HG03064 (cell line): ENCODE measurements at regions not wholly inside any gene's neighbourhood (a gene's known extent, or its start where the extent isn't known, plus 50 kb on each side); places are given as distances from the start of the nearest gene placed in this dataset.

Experiments used
- ATAC-seq: cut with Tn5 transposase; IDR thresholded peaks from one replicate; pipeline ENCODE4 v1.9.1; 2021; ENCODE audit warnings: low read depth; ENCODE audit not compliant: unreplicated experiment

DNA sequence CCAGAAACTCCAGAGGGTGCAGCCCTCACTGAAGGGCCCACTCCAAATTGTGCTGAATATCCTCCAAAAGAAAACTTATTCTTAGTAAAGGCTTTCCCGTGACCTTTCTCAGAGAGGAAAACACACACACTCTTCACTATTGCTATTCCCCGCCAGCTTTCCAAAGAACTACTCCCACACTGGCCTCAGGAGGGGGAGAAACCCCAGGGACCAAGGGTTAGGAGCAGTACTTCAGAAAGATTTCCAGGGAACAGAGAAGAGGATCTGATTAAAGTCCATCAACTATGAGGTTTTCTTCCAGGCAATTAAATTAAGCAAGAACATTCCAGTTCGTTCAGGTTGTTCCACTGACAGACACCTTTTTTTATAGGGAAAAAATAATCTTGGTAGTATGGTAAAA lies 150.2 kb downstream of the TTC32 start:
- no peak for ATAC-seq

DNA sequence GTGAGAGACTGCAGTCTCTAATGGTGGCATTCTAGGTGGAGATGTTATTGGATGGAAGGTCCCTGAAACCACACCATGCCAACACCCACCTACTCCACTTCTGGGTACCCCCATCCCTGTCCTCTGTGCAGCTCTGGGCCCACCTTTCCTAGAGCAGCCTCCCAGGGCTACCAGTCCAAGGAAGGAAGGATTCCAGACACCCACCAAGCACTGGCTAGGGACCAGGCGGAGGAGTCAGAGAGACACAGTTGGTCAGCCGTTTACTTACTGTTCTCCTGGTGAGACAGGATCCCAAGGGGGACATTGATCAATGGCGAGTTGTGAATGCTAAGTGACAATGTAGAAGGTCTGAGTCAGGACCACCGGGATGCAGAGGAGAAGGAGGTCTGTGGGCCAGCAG lies 151.6 kb downstream of the TTC32 start:
- ATAC-seq = no peak

DNA sequence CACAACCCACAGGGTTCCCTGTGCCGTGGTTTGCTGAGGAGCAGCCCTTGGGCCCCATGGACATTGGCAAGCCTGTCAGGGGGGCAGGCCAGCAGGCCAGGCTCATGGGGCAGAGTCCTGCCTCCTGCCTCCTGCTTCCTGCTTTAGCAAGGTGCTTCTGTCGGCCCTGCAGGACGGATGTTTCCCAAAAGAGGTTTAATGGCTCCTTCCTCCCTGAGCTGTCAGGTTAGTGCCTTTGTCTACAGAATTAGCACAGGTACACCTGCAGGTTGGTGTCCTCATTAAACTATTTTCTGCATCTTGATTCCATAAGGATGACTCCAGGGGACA lies 152.3 kb downstream of the TTC32 start:
- no peak for ATAC-seq

DNA sequence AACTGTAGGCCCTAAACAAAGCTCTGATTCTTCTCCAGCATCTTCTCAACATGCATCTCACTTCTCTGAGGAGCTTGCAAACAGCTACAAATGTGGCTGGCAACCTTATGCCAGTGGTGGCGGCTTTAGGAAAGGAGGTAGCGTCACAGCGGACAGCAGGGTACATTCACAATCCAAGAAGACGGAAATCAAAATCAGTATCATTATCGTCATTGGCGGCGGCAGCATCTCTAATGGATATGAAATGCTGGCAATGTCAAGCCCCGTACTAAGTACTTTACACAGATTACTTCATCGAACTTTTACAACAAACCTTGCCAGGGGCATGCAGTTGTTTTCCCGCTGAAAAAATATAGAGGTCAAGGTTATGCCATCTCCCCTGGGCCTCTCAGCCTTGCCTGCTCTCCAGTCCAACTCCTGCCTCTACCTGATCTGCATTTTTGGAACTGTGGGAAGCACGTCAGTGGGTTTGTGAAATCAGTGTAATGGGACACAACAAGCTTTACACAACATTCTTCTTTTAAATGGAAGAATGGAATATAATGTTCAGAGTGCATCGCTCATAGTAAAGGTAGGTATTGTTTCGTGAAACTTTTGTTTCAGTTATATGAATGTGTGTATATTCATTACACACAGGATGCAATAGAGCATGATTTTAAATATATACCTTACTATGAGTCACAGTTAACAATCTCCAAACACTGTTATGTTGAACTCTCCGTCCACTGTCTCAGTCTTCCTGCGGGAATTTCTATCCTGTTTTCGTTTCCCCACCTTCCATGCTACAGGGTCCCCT lies 152.9 kb downstream of the TTC32 start:
- no peak for ATAC-seq

DNA sequence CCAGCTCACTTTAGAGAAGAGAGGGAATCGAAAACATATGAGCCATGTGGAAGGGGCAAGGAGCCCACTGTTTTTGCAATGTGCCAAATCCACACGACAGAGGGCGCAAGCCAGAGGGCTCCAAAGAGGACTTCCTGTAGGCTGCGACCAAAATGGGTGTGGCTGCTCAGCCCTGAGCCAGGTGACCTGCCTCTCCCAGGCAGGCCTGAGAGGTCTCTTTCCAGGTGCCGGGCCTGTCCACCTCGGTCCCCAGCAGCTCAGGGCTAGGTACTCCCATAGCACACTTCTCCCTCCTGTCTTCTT lies 153.8 kb downstream of the TTC32 start:
- ATAC-seq = no peak

DNA sequence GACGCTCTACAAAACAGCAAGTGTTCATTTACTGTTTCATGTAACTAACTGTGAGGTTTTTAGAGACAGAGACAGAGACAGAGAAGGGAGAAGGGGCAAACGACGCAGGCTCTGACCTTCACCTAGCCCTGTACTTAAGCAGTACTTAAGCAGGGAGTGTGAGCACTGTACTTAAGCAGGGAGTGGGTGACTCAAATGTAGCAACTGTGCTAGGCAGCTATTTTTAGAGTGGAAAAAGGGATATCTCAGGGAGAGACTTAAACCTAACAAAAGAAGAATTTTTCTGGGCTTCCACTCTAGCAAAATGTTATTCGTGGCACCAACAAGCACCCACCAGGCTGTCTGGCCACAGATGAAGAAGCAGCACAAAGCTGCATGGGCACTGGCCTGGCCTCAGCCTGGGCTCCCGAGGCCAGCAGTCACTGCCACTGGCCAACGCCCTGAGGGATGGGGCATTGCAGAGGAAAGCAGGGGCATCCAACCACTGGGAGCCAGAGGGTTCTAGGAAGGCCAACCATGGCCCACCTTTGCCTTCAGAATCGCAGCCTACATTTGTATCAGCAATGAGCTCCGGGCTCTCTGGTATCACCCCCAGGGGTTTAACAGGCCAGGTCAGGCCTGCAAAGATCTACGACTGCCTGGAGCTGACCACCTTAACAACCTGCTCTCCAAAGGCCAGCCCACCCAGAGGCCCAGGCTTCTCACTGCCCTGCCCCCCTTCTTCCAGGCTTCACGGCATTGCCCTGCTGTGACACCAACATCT lies 154.3 kb downstream of the TTC32 start:
- no peak for ATAC-seq

DNA sequence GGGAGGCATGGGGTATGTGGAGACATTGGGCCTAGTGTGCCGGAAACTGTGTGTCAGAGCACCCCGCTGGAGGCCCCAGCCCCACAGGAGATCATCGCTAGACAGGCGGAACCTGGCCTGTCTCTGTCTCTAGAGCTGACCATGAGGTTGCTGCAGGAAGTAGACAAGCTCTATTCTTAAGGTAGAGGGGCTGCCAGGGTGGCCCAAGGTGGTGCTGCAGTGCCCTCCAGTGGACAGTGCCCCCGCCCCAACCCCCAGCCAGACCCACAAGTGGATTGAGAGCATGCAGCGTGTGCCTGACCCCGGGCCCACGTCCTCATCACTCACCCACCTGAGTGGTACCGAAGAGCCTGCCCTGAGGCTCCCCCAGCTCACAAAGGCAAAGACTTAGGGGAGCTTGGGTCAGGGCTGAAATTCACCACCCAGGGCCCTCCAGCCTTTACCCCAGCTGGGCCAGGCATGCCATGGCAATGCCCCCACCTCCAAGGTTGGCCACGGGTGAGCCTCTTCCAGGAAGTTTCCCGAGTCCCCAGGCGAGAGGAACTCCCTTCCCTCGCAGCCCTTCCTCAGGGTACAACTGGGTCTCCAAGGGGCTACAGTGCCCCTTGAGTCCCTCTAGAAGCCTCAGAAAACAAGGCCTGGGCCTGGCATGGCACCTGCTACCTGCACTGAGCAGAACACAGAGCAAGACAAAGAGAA lies 155.0 kb downstream of the TTC32 start:
- no peak for ATAC-seq

DNA sequence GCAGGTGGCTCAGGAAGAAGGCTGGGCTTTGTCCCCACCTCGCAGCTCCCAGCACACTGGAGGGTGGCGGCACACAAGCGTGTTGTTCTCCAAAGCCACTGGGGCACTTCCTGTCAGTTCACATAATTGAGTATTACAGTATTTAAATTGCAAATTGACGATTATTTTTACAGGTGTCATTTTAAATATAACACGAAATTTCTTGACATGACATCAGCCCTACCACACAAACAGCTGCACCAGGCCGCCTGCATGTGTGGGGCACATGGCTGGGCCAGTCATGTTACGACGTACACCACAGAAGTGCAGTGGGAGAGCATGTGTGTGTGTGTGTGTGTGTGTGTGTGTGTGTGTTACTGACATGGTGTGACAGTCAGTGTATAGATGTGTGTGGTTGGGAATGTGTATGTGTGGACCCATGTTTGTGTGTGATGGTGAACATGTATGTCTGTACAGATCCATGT lies 155.6 kb downstream of the TTC32 start:
- ATAC-seq = no peak

DNA sequence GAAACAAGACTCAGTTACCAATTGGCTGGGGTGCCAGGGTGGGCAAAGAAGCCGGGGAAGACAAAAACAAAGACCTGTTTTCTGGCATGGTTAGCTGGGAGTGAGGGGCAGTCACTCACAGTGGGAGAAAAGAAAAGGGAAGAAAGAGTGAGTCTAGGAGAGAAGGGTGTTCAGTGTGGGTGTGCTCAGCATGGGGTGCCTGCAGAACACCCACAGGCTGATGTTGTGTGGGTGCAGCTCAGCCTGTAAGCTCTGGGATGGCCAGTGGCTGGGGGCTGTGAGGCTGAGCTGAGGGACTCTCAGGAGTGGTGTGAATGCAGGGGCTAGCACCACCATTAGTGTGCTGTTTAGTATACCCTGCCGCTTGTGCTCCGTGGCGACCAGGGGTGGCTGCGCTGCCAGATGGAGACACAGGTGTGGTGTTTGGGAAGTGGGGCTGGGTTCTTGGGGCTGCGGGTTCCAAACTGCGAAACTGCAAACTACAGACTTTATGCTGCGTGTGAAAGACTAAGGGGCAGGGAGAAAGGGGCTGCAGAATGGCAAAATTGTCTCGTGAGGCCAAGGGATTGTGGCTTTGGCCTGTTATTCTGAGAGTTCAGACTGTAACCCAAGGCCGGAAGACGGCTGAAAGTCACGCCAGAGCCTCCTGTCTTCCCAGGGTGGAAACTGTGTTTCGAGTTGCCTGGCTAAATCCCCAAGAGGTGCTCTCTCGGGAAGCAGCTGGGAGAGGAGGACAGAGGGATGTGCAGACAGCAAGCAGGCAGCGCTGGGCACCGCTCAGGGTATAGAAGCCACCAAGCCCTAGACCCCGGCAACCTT lies 156.3 kb downstream of the TTC32 start:
- ATAC-seq = no peak

DNA sequence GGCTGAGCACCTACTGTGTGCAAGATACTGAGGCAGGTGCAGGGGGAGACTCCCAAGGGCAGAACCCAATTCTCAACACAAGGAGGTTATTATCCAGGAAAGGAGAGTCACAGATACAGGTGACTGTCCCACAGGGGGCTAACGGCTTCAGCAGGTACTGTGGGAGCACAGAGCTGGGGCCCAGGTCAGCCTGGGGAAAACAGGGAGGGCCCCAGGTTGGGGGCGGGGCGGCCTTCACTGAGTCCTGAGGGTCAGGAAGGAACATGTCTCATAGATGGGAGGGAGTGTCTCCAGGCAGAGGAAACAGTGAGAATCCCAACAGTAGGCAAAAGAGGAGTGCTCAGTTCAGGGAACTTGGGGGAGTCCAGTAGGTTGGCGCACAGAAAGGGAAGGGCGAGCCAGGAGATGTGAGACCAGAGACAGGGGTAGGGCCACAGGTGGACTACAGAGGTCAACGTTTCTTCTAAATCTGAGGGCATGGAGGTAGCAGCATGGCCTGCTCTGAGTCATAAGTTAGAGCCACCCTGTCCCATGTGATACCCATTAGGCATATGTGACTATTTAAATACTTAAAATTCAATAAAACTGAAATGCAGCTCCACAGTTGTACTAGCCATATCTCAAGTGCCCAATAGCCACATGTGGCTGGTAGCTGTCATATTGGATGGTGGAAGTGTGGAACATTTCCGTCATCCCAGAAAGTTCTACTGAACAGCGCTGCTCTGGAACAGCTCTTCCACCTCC lies 157.2 kb downstream of the TTC32 start:
- no peak for ATAC-seq

DNA sequence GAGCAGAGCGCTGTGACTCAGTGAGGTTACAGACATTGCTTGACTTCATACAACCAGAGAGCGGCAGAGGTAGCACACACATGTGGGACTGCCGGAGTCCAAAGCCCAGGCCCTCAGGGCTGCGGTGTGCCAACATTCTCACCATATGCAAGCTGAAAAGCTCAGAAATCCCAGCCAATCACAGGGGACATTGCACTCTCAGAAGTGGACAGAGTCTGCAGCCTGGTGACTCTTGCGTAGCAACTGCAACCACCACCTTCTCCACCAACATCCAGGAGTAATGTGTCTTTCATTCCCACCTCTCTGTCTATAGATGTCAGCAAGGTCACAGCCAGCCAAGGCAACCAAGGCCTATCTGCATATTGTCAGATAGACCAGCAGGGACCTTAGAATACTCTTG lies 158.1 kb downstream of the TTC32 start:
- no peak for ATAC-seq

DNA sequence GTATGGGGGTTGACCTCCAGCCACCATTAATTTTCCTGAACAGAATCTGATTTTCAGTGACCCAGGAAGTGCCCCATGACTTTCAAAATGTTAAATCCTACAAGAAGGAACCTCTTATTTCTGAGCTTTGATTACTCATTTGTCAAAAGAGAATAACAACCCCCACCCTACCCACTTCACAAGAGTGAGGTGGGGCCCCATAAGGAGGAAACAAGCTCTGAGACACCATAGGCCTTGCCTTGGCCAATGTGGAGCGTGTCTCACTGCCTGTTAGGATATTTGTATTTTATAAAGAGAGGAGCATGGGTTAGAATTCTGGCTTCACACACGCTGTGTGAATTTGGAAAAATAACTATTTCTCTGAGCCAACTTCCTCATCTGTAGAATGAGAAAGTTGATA lies 158.9 kb downstream of the TTC32 start:
- no peak for ATAC-seq

DNA sequence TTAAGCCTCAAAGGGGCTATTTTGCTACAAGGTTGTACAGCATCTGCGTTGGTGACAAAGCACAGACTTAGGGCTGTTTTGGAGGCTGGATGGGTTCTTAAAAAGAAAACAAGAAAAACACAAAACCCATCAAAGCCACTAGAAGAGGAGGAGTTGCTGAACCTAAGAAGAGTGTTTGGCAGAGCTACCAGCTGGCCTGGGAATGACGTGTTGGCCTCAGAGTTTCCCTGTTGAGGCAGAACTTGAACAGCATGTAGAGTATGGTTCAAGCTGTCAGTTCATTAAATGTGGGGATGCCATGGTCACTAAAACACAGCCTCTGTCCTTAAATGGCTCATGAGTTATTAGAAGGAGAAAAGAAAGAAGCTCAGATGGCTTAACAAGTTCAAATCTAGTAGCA lies 162.5 kb downstream of the TTC32 start:
- no peak for ATAC-seq

DNA sequence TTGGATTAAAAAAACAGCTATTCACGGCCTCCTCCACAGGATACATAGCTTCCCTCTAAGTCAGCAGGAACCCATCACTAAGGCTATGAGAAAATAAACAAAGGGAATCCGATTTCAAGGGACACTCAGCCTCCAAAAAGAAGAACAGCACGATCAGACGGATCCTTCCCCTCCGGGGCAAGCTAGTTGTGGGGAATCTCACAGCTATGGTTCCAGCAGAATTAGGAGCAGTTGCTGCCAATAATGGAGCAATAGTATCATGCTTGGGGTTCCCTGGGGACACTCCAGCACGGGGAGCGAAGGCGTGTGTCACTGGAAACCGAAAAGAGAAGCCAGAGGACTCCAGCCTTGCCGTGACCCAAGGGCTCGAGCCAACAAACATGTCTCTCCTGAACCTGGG lies 163.1 kb downstream of the TTC32 start:
- no peak for ATAC-seq

DNA sequence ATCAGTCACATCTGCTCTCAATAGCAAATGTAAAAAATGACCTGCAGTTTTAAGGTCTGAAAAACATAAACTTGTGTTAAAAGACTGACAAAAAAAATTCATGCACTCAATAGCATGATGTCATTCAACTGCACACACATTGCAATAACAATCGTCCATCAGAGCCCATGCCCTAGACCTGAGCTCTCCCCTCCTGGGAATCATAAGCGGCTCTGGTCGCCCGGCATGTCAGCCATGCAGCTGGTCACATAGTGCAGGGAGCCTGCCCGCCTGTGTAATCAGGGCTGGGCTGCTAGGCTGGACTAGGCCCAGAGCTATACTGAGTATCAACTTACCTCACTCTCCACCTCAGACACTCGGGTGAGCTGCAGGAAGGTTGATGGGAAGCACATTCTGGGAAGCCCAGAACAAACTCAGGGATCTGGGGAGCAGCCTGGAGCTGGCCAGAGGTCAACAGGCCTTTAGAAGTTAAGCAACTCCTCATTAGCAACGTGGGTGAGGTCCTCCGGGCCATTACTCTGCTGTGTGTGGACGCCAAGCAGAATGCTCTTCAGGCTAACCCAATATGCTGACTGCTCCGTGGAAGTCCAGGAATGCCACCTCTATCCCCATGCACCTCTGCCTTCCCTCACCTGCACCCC lies 165.5 kb downstream of the TTC32 start:
- ATAC-seq = no peak

DNA sequence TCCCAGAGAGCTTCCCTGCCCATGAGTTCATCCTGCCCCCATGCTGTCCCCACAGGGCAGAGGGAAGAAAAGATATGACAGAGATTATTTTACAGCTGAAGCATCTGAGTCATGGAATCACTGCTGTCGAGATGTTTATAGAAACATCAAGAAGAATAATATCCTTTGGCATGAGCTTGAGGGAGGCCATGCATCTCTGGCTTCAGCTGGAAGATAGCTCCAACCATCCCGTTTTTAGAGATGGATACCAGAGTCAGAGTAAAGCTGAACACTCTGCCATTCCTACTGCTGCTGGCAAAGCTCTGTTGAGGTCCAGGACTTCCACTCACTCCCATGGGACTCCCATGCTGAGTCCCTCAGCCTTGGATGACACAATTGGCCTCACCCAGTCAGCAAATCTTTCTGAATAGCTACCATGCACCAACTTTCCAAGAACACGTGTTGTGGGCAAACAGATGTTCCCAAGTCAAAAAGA lies 167.8 kb downstream of the TTC32 start:
- no peak for ATAC-seq

DNA sequence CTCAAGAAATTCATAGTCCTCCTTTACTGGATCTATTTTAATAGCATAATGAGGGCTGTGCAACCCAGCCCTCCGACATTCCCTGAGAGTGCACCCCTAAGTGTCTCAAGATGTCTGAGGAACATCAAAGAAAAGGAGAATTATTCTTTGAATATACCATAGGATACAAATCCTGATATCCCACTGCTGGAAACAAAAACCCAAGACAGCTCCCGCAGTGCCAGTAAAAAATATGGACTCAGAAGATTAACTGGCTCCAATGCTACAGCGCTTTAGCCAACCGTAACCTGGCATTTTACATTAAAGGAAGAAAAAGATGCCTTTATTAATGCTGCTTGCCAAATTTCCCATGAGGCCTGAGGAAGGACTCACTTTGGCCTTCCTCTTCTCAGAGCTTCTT lies 168.4 kb downstream of the TTC32 start:
- no peak for ATAC-seq

DNA sequence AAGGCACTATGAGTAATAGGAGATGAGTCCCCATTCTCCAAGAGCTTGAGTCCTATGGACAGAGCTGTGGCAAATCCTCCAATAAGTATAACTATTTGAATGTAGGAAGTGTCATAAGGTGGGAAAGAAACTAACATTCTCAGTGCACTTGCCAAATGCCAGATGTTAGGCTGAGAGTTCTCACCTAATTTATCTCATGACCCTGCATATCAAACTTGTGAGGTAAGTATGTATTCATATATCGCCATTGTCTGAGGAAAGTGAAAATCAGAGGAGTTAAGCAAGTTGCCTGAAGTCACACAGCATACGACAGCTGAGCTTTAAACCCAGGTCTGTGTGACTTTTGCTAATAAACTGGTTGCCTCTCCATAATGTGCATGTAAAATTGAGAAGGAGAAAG lies 169.5 kb downstream of the TTC32 start:
- ATAC-seq = no peak

DNA sequence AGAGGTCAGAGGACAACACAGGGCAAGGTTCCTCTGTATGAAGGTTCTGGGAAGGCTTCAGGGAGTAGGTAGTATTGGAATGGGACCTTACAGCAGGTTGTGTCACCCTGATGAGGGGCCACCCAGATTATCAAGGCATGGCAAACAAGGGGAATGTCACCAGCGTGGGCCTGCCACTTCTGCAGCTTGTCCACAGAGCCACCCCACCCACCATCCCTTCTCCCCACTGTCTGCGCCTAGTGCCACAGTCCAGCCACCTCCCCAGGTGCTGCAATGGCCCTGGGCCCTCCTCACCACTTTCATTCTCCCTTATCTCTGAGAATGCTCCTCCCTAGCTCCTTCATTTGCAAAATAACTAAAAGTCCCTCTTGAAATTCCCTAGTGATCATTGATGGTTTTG lies 170.3 kb downstream of the TTC32 start:
- no peak for ATAC-seq

DNA sequence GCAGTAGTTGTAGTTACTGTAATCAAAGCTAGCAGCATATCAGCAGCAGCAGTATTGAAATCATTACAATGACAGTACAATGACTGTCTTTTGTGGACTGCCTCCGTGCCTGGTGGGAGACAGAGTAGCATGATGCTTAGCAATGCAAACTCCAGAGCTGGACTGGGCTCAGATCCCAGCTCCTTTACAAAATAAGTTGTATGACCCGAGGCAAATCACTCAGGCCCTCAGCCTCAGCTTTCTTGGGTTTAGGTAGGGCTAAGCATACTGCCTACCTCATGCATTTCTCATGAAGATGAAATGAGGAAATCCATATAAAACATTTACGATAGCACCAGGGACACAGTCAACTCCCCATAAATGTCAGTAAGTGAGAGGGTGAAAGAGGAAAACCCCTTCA lies 170.7 kb downstream of the TTC32 start:
- no peak for ATAC-seq
